Left lung (tissue), 4 donors: ENCODE measurements at regions not wholly inside any gene's neighbourhood (a gene's known extent, or its start where the extent isn't known, plus 50 kb on each side); places are given as distances from the start of the nearest gene placed in this dataset.
A peak's percentile ranks its signal among the peaks of the same experiment; 100 is the strongest.

ENCODE experiments used
- ATAC-seq: fragments of 200-7000 bp; cut with Tn5 transposase; one replicate; pipeline ENCODE4 v1.9.1; 2020; ENCODE audit warnings: moderate library complexity
- DNase-seq, 4 donors: peaks; one replicate each; pipeline ENCODE4 v3.0.0-alpha.2; 2013 to 2020
- H3K27ac ChIP-seq, 2 donors: fragments of 200-600 bp; sonication (generic) in 1 of 2; one replicate each; pipeline versions ENCODE4 v1.5.0 to v1.8.0; 2020 to 2021
- H3K27me3 ChIP-seq, 2 donors: fragments of 200-600 bp; sonication (generic) in 1 of 2; one replicate each; pipeline versions ENCODE4 v1.5.0 to v1.8.0; 2020 to 2021
- H3K36me3 ChIP-seq, 2 donors: fragments of 200-600 bp; sonication (generic) in 1 of 2; one replicate each; pipeline versions ENCODE4 v1.5.0 to v1.8.0; 2020 to 2021
- H3K4me1 ChIP-seq, 2 donors: fragments of 200-600 bp; one replicate each; pipeline ENCODE4 v1.8.0; 2021
- H3K4me3 ChIP-seq, 2 donors: fragments of 200-600 bp; sonication (generic) in 1 of 2; one replicate each; pipeline versions ENCODE4 v1.5.0 to v1.8.0; 2020 to 2021; ENCODE audit warnings: mild to moderate bottlenecking in 1 of 2
- H3K9me3 ChIP-seq, 2 donors: fragments of 200-600 bp; sonication (generic) in 1 of 2; one replicate each; pipeline versions ENCODE4 v1.5.0 to v1.8.0; 2020 to 2021
- CTCF ChIP-seq, 2 donors: fragments of 200-600 bp; sonication (generic) in 1 of 2; IDR thresholded peaks; one replicate each; pipeline versions ENCODE4 v1.5.0 to v1.8.0; 2021; ENCODE audit warnings: antibody characterized with exemption in 2 of 2
- intact Hi-C, 2 donors: fragments of 100-400 bp; cut with DNase I; formaldehyde crosslinking; loops; one replicate each; pipeline versions ENCODE4 v1.11.2 to v1.14.2; 2022
- donor health status: DM: no; HTN: yes; CAD: no.
- donor health status: DM: no; HTN: no; CAD: no.

- peak in 1 of 4 donors; percentile 4 for DNase-seq
- intact Hi-C loops = no loop called here
- Histone ChIP-seq H3K27me3 (no peaks in the 10 kb centered on the region), H3K4me1 (no peaks in the 10 kb centered on the region), H3K36me3 (no peaks in the 10 kb centered on the region), H3K27ac (no peak overlapping the region), H3K4me3 (no peak overlapping the region), H3K9me3 (no peaks in the 10 kb centered on the region)
- no peak for TF ChIP-seq CTCF (IDR thresholded peaks at IDR 0.05)
- peak; percentile 79 for ATAC-seq
Observed at GRCh38 chr3:18562364-18563154, 137.4 kb upstream of the SATB1 start.

- H3K9me3 ChIP-seq = no peaks in the 10 kb centered on the region
- no peaks in the 10 kb centered on the region for H3K4me1 ChIP-seq
- TF ChIP-seq CTCF (IDR thresholded peaks at IDR 0.05) = peak; percentile 67 to 72
- H3K36me3 ChIP-seq = no peaks in the 10 kb centered on the region
- intact Hi-C loops = loop anchor here in 1 of 2 donors (10.0 kb wide), 1 partner anchor 195 kb away; no protein-coding TSS in a partner anchor
- no peak overlapping the region for H3K27ac ChIP-seq
- DNase-seq = peak in 2 of 4 donors; percentile 7 to 26
- H3K4me3 ChIP-seq = no peak overlapping the region
- peak; percentile 86 for ATAC-seq
- H3K27me3 ChIP-seq = no peaks in the 10 kb centered on the region
Observed at GRCh38 chr3:18559331-18559842, 134.2 kb upstream of the SATB1 start.

GRCh38 chr3:18558507-18558906, 133.4 kb upstream of the SATB1 start:
- H3K9me3 ChIP-seq = no peaks in the 10 kb centered on the region
- no peaks in the 10 kb centered on the region for H3K27me3 ChIP-seq
- H3K27ac ChIP-seq = no peak overlapping the region
- H3K4me1 ChIP-seq = no peaks in the 10 kb centered on the region
- intact Hi-C loops = loop anchor here in 1 of 2 donors (10.0 kb wide), 1 partner anchor 196 kb away; no protein-coding TSS in a partner anchor
- TF ChIP-seq CTCF (IDR thresholded peaks at IDR 0.05) = no peak
- ATAC-seq (no peak), DNase-seq (no peak)
- no peaks in the 10 kb centered on the region for H3K36me3 ChIP-seq
- H3K4me3 ChIP-seq = no peak overlapping the region

- no peaks in the 10 kb centered on the region for H3K4me1 ChIP-seq
- no peaks in the 10 kb centered on the region for H3K36me3 ChIP-seq
- H3K4me3 ChIP-seq = no peak overlapping the region
- TF ChIP-seq CTCF (IDR thresholded peaks at IDR 0.05) = no peak
- ATAC-seq (no peak), DNase-seq (no peak)
- no peaks in the 10 kb centered on the region for H3K9me3 ChIP-seq
- H3K27me3 ChIP-seq = no peaks in the 10 kb centered on the region
- intact Hi-C loops = loop anchor here in 1 of 2 donors (10.0 kb wide), 1 partner anchor 198 kb away; no protein-coding TSS in a partner anchor
- no peak overlapping the region for H3K27ac ChIP-seq
Observed at GRCh38 chr3:18557216-18557615, 132.1 kb upstream of the SATB1 start.

- H3K4me1 ChIP-seq = no peaks in the 10 kb centered on the region
- intact Hi-C loops = loop anchor here in 1 of 2 donors (10.0 kb wide), 1 partner anchor 198 kb away; no protein-coding TSS in a partner anchor
- no peak overlapping the region for H3K4me3 ChIP-seq
- DNase-seq = no peak
- no peak for TF ChIP-seq CTCF (IDR thresholded peaks at IDR 0.05)
- H3K27ac ChIP-seq = no peak overlapping the region
- H3K9me3 ChIP-seq = no peaks in the 10 kb centered on the region
- H3K36me3 ChIP-seq = no peaks in the 10 kb centered on the region
- H3K27me3 ChIP-seq = no peaks in the 10 kb centered on the region
- ATAC-seq = no peak
Observed at GRCh38 chr3:18556503-18557135, 131.5 kb upstream of the SATB1 start.
